ENCODE measurements at regions not wholly inside any gene's neighbourhood (a gene's known extent, or its start where the extent isn't known, plus 50 kb on each side); places are given as distances from the start of the nearest gene placed in this dataset.

DNA sequence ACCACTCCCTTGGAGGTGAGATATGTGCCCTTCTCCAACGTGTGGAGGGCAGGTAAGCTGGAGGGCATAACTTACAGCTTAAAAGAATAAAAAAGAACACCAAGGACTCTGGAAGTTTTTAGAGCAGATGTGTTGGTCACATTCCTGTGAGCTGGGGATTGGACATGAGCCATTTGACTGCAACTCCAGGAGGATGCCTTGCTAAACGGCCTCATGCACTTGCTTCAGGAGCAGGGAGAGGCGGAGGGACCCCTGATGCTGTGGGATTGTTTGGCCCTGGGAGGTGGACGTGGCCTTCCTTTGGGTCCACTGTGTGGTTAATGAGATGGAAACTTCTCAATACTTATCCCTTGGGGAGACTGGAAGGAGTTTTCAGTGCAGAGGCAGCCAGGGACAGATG is 185.6 kb downstream of the RHOU start:
- DNase-seq (ENCODE audit: low read depth in 2 of 2) = no peak

DNA sequence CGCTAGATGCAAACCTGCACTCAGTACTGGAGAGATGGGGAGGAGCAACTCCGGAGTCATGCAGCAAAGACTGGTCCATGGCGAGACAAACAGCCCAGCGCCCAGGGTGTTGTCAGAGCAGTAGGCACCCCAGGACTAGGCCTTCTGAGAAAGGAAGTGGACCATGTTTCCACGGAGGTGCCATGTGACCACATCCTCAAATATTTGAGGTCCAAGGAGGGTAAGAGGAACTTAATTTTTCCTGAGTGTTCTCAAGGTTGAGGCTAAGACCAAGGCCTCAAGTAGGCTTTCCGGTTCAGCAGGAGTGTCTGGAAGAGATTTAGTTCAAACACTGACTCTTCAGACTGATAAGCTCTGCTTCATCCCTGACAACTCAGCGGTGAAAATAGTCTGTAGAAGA is 186.2 kb downstream of the RHOU start:
- DNase-seq (ENCODE audit: low read depth in 2 of 2) = no peak

DNA sequence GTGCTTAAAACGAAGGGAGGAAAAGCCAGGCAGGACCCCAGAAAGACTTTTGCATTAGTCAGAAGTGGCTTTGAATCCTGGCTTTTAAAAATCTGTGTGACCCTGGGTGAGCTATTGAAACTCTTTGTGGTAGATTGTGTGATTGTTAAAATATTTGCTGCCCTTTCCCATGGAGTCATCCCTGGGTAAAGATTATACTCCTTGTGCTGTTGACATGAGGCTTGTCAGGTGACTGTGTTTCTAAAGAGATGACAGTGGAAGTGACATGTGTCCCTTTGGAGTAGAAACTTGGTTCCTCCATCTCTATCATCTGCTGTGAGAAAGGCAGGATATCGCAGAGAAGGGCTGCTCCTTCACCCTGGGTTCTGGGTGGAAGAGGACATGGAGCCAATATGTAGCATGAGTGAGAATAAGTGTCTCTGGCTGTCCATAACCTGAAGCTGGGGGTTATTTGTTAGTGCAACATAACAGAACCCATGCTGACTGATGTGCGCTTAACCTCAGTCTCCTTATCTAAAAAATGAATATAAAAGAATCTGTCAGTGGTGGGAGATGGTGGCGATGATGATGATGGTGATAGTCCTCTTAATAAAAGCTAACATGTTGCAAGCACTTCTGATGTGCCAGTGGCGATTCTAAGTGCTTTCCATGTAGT is 187.6 kb downstream of the RHOU start:
- no peak for DNase-seq (ENCODE audit: low read depth in 2 of 2)

DNA sequence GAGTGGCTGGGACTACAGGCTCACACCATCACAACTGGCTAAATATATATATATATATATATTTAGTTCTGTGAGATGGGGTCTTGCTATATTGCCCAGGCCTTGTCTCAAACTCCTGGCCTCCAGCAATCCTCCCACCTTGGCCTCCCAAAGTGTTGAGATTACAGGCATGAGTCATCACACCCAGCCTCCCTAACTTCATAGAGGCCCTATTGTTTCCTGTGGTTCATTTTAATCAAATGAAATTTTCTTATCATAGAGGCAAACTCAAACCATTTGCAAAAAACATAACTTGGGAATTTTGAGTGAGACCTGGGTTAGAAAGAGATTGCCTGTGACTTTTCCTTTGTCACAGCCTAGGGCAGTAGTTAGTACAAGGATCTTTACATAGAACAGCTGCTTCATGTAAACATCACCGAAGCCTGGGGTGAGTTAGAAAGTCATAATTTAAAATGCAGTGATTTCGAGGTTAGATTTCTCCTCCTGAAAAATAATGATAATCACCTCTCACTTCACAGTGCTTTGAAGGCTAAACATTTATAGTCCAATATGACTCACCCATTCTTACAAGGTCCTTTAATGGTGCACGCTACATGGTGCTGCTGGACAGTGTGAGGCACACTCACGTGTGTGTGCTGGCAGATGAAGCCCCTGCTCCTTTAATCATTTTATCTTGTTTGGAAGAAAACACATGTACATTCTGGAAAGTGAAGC is 188.9 kb downstream of the RHOU start:
- no peak for DNase-seq (ENCODE audit: low read depth in 2 of 2)

DNA sequence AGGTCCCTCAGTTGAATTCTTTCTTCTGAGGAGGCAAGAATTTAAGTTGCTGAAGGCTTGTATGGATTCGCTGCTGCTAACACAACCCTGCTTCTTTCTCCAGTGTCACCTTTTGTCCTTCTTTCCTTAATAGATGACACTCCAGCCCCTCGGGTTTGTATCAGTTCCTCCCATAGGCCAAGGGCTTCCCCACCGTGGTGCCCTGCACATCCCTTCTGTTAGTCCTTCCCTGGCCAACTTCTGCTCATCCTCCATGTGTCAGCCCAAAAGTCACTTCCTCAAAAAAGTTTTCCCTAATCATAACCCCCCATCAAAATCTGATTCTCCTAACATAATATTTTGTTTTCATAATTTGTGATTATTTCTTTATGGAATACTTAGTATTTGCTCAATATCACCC is 190.4 kb downstream of the RHOU start:
- no peak for DNase-seq (ENCODE audit: low read depth in 2 of 2)

DNA sequence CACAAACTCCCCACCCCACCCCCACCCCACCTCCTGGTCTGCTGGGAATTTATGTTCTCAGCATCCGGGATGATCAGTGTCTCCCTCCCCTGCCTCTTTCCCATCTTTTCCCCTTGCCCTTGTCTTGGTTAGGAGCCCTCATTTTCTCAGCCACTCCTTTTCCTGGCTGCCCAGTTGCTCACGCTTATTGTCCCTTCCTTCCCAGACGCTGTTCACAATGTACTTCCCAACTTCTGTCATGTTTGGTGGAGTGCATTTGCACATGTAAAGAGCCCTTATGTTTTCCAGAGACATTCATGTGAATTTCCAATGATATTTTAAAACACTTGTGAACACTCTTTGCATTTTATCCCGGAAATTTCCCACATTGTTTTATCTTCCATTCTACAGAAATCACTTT is 192.1 kb downstream of the RHOU start:
- DNase-seq (ENCODE audit: low read depth in 2 of 2) = no peak

DNA sequence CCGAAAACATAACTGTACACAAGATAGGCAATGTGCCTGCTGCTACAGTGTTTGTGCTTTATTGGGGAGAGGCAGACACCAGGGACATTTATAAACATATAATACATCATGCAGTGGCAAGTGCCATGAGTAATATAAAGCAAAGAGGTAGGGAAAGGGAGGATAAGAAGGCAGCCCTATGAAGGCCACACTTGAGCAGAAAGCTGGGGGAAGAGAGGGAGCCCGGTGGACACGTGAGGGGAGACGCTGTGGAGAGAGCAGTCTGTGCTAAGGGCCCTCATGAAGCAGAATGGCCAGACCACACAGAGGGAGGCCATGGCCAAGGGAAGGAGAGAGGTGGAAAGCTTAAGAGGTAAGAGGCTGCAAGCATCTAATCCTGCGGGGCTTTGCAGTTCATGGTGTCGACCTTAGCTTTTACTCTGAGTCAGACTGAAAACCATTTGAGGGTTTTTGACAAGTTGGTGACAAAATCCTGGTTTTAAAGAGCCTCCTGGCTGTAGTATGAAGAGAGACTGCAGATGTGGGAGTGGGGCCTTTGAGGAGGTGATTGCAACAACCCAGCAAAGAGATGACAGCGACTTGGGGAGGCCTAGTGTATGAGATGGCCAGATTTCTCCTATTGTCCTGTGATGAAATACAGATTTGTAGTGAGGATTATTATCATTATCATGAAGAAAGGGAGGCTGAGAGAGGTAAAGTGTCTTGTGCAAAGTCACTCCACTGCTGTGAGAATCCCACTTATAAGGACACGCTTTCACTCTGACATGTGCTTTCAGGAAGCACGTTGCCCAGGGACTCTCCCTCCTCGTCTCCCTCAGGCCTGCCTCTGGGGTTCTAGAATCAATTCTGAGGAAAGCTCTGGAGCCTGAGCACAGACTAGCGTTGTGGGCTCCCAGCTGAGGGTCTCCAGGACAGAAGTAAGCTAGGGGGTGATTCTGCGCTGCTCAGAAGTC is 192.9 kb downstream of the RHOU start:
- no peak for DNase-seq (ENCODE audit: low read depth in 2 of 2)

DNA sequence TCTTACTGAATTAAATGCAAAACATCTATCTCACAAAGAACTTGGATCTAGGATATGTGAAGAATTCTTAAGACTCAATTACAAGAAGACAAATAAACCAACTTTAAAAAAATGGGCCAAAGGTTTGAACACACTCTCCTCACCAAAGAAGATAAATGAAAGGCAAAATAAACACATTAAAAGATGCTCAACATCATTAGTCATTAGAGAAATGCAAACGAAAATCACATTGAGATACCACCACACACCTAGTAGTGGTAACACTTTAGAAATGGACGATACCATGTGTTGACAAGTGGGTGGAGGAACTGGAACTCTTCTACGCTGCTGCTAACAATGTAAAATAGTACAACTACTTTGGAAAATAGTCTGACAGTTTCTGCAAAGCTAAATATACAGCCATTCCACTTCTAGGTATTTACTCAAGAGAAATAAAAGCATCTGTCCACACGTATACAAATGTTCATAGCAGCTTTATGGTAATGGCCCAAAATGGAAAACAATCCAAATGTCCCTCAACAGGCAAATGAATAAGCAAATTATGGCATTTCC is 194.3 kb downstream of the RHOU start:
- no peak for DNase-seq (ENCODE audit: low read depth in 2 of 2)

DNA sequence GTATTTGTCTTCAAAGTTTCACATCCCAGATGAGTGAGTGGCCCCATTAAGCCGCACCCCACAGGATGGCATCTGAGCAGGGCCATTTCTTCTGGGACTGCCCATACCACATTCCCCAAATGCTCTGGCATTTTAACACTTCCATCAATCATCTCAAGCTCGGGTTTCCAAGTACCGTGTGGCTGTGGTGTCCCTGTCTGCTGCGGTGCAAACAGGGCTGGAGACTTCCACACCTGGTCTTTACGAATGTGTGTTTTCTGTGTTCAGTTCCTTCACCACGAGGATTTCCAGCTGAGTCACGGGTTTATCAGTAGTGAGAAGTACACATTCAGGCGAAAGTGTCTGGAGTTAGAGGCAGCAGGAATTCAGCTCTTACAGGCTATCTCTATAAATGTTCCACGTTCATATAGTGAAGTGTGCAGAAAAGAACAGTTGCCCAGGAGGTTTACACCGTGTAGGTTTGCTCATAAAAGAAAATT is 195.2 kb downstream of the RHOU start:
- no peak for DNase-seq (ENCODE audit: low read depth in 2 of 2)

DNA sequence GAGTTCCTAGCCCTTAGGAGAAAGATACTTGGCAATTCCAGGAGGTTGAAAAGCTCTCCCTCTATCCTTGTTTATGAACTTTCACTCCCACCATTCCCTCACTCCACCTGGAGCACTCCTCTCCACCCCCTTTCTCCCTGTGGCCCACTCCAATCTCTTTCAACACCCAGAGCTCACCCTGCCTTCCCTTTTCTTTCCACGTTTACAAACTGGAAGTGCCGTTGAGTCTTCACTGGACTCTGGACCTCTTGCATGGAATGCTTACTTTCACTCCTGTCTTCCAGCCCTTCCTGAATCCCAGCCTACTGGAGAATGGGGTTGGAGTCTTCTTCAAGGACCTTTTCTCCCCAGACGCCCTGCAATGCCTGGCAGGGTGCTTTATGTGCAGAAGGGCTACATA is 198.5 kb downstream of the RHOU start:
- no peak for DNase-seq (ENCODE audit: low read depth in 2 of 2)

DNA sequence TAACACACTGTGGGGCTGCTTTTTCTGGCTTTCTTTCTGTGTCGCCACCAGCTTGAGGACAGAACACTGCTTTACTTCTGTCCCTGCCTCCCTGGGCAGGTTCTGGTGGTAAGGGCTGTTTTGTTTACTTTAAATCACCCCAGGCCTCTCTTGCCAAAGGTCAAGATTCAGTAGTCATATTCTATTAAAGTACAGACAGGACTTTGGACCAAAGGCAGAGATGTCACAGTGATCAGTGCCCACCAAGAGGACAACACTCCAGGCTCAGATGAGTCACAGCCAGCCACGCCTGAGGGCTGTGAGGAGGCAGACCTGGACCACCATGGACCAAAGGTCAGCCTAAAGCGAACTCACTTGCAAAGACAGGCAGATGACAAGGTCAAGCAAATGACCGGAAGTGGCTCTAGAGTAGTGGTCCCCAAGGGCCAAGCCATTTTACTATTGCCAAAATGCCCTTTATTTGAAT is 200.0 kb downstream of the RHOU start:
- no peak for DNase-seq (ENCODE audit: low read depth in 2 of 2)

DNA sequence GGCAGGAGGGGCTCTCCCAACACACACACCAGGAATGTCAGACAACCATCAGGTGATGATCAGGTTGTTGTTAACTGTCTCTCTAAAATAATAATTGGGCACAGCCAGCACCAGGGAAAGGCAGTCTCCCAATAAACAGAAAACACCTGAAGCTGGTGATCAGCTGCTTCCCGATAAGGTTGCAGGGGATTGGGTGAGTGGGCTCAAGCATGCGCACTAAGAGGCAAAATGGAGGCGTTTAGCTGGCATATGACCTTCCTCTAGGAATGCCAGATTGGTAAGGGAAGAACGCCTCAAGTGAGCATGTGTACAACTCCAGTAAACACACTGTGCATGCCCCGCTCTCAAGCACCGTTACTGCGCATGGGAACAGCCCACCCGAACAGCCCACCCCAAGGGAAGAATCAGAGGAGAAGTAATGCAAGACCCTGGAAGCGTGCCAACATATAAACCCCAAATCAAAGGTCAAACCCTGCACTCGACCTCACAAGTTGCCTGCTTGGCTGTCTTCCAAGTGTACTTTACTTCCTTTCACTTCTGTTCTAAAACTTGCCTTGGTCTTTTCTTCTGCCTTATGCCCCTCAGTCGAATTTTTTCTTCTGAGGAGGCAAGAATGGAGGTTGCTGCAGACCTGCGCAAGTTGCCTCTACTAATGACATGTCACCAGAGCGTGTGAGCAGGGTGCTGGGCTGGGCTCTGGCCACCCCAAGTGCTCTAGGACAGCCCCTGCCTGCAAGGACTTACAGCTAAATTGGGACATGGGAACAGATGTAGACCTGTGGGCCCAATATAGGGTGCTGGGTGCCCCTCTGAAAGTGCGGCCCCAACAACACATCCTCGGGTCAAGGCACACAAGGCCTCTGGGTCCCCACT is 200.8 kb downstream of the RHOU start:
- DNase-seq (ENCODE audit: low read depth in 2 of 2) = no peak

DNA sequence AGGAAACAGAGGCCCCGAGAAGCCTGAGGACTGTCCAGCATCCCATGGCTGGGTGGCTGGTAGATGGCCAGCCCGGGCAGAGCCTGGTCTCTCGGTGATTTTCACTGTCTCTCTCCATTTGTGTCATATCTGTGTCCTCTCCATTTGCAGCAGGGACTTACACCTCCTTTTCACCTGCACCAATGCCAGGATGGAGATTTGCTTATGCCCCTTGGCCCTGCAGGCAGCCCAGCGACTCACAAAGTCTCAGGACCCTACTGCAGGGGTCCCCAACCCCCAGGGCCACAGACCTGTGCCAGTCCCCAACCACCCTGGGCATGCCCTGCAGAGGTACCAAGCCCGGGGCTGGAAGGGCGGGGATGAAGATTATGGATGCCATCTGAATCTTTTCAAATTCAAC is 201.6 kb downstream of the RHOU start:
- DNase-seq (ENCODE audit: low read depth in 2 of 2) = no peak

DNA sequence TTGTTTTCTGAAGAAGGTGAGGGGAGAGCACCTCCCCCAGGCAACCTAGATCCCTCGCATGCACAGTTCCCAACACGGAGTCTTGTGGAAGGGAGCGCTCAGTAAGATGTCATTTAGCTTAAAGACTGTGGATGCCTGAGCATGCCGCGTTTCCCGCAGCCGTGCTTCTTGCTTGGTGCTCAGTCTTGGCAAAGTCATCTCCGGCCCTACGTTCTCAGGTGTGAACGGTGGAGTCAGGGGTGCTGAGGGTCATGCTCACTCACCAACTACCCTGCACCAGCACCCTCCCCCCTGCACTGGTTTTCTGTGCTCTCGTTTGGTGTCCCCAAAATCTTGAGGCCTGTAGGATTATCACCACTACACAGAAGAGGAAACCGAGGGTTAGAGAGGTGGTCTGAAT is 202.1 kb downstream of the RHOU start:
- no peak for DNase-seq (ENCODE audit: low read depth in 2 of 2)

DNA sequence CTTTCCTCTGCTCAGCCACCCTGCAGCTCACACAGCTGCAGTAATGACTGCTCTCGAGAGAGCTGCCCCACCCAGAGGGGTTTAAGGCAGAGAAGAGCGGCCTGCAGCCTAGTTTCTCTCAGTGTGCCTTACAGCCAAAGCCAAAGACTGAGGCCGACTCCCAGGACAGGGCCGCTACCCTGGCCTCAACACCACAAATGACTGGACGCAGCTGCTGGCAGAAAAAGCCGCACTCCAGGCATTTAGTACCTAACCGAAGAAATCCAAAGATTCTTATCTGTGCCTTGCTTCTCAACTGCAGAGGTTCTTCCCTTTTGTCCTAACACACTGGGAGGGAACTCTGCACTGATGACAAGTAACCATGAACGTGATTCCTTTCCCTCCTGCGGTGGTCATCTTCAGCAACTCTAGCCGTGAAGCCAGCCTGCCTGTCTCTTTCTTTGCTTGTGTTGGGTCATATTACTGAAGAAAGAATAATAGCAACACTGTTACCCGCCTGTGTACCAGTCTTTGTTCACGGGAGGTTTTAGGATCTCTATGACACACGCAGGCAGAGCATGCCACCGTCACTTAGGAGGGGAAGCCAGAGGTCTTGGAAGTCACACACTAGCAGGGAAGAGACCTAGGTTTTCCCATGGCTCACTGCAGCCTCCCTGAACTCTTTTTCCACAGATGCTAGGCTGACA is 202.7 kb downstream of the RHOU start:
- DNase-seq (ENCODE audit: low read depth in 2 of 2) = no peak

DNA sequence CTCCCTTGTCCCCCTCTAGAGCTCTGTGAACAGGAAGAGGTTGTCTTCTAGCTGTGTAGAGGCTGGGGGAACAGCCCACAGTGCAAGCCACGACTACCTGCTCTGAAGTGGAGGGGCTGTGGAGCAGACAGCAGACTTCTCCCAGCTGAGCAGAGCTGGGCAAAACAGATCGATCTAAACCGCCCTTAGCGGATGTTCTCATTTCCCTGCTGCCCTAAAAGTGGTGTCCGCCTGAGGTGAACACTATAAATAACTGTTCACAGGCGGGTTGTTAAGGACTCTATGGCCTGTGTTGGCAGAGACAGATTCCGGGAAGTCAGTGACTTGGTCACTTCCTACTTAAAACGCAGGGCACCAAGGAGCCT is 203.2 kb downstream of the RHOU start:
- no peak for DNase-seq (ENCODE audit: low read depth in 2 of 2)

DNA sequence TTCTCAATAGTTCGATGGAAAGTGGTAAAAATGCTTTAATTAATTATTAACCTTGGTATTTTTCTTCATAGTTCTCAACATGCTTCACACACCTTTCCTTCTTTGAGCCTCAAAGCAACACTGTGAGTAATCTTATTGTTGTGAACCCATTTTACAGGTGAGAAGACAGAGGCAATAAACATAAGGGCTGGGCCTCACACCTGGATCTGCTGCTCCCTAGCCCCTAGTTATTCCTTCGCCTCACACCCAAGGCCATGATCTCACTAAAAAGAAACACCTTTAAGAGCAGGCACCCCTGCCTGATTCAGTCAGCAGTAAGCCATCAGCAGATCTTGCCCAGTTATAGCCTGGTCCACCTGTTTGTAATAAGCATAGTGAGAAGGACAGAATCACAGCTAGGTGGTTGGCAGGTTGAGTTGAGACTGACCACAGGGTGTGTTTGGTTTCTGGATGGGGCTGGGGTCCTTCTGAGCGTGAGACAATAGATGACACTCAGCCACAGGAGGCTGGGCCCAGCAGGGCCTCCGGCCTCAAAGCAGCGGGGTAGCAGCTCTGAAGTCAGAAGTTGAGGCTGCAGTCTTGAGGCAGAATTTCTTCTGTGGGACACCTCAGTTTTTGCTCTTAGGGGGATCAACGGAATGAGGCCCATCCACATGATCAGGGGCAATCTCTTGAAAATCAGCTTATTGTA is 203.9 kb downstream of the RHOU start:
- DNase-seq (ENCODE audit: low read depth in 2 of 2) = no peak

DNA sequence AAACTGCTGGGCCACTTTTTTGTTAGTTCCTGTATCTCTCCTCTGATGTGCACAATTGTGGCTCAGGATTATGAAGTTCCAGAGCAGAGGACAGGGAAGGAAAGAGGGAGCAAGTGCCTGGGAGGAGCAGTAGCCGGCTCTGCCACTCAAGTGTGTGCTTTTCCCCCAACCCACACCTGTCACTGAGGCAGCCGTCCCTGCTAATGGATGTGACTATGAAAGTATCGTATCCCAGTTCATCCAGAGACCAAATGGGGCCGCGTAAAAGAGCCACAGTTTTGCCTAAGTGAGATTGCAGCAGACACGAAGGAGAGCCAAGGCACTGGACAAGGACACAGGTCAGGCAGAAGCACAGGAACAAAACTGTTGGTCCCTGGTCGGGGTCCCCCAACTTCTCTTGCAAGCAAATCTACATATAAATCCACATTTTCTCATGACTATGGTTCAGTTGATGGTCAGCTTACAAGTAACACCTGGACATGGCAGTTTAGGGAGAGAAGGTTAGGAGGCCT is 204.7 kb downstream of the RHOU start:
- DNase-seq (ENCODE audit: low read depth in 2 of 2) = no peak

DNA sequence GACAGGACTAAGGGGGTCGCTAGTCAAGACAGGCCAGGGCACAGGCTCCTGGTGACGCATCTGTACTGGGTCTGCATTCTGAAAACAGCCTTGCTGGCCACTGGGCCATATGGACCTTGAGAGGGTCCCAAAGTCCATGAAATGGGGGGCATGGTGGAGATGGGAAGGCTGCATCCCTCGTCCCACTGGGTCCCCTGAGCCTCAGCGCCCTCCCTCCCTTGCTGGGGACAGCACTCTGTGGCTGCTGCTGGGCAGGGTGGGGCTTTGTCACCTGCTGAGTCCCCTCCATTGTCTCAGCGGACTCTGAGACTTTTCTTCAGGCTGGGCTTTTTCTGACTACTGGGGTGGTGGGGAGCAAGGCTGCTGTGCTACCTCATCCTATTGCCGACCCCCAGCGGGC is 205.2 kb downstream of the RHOU start:
- no peak for DNase-seq (ENCODE audit: low read depth in 2 of 2)

DNA sequence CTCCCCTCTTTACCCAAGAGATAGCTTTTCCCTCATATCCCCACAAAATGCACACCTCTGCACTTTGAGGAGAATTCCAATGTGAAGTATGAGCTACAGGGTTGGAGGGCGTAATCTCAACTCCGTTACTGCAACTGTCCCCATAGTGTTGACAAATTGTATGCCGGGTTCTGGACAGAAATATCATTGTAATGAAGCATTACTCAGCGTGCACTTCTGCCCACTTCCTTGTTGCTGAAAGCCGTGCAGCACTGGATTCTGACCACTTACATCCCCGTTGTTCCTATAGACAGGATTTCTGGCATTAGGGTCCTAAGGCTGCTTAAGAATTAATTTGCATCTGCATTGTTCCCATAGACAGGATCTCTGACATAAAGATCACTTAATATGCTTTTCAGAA is 205.6 kb downstream of the RHOU start:
- no peak for DNase-seq (ENCODE audit: low read depth in 2 of 2)
